Adrenal gland (tissue), 9 donors: ENCODE measurements at regions not wholly inside any gene's neighbourhood (a gene's known extent, or its start where the extent isn't known, plus 50 kb on each side); places are given as distances from the start of the nearest gene placed in this dataset.

Experiments
- DNase-seq, 7 donors: peaks; one replicate each; pipeline ENCODE4 v3.0.0-alpha.2; 2019 to 2020
- H3K27ac ChIP-seq, 5 donors: fragments of 200-600 bp; sonication (generic) in 4 of 5; 1 replicate in 3 of 5; 2 replicates in 2 of 5; pipeline versions ENCODE4 v1.5.1 to v1.8.0; 2016 to 2020; ENCODE audit warnings: mild to moderate bottlenecking in 1 of 5
- H3K27me3 ChIP-seq: fragments of 200-600 bp; 2 replicates; pipeline ENCODE4 v1.8.0; 2021
- H3K36me3 ChIP-seq, 2 donors: fragments of 200-600 bp; replicated peaks in 1 of 2; 1 replicate in 1 of 2; 2 replicates in 1 of 2; pipeline versions ENCODE4 v1.5.1 to v1.8.0; 2018 to 2022
- H3K4me1 ChIP-seq, 2 donors: fragments of 200-600 bp; replicated peaks in 1 of 2; 1 replicate in 1 of 2; 2 replicates in 1 of 2; pipeline versions ENCODE4 v1.5.1 to v1.8.0; 2018 to 2021
- H3K4me3 ChIP-seq, 4 donors: fragments of 200-600 bp; sonication (generic) in 3 of 4; one replicate each; pipeline ENCODE4 v1.5.1; 2016 to 2018
- H3K9me3 ChIP-seq, 3 donors: fragments of 200-600 bp; sonication (generic) in 1 of 3; replicated peaks in 1 of 3; 1 replicate in 2 of 3; 2 replicates in 1 of 3; pipeline versions ENCODE4 v1.5.1 to v1.8.0; 2016 to 2021
- POLR2A ChIP-seq, 2 donors: fragments of 450-650 bp; IDR thresholded peaks; one replicate each; pipeline ENCODE4 v1.6.1; 2017; ENCODE audit warnings: antibody characterized with exemption in 2 of 2, mild to moderate bottlenecking in 2 of 2, moderate library complexity in 1 of 2
- WGBS, 4 donors: extraction: QIAGEN DNeasy Blood & Tissue Kit in 2 of 4; methylation state at CpG; one replicate each; pipeline versions ENCODE4 v1.1.5 to v1.1.7; 2013 to 2017; 5-methylcytosine and 5-hydroxymethylcytosine counted together
- intact Hi-C, 2 donors: fragments of 100-400 bp; cut with DNase I; formaldehyde crosslinking; loops; one replicate each; pipeline versions ENCODE4 v1.14.1 to v1.15.0; 2022 to 2023
- TF ChIP-seq, protein P1 (sequence below), 6 experiments: fragments of 450-650 bp in 4 of 6; fragments of 200-600 bp in 2 of 6; sonication (generic) in 1 of 6; IDR thresholded peaks; 1 replicate in 5 of 6; 2 replicates in 1 of 6; pipeline versions ENCODE4 v1.5.1 to v1.8.0; 2016 to 2021; ENCODE audit warnings: antibody characterized with exemption in 6 of 6, mild to moderate bottlenecking in 2 of 6, moderate library complexity in 1 of 6
- donor health status: healthy with polysubstance abuse.
- donor health status: Bipolar disorder and iron deficiency.
- donor health status: DM: yes; HTN: yes; CAD: no.
- donor health status: DM: no; HTN: no; CAD: no.
- donor health status: DM: no; HTN: no; CAD: no.

DNA sequence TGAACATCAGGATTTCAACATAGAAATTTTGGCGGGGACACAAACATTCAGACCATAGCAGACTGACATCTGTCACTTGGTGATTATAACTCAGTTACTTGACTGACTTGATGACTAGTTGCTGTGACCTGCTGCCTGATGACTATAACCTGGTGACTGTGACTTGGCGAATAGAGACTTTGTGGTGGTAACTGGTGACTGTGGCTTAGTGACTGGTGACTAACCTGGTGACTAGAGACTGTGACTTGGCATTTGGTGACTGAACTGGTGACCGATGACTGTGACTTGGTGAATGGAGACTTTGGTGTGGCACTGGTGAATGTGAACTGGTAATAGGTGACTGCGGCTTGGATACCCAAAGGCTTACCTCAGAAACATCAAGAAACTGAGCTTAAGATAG is 563.1 kb upstream of the FAM98A start:
- no peak overlapping the region for H3K27ac ChIP-seq
- no peak overlapping the region for H3K4me3 ChIP-seq
- WGBS, 4 donors: 81 to 92% (median 88%) methylated on average over 4 of the region's 4 CpGs
- H3K4me1 ChIP-seq: no peaks in the 10 kb centered on the region
- H3K27me3 ChIP-seq: no peaks in the 10 kb centered on the region
- no peaks in the 10 kb centered on the region for H3K36me3 ChIP-seq
- DNase-seq: no peak
- TF ChIP-seq, protein P1, sequence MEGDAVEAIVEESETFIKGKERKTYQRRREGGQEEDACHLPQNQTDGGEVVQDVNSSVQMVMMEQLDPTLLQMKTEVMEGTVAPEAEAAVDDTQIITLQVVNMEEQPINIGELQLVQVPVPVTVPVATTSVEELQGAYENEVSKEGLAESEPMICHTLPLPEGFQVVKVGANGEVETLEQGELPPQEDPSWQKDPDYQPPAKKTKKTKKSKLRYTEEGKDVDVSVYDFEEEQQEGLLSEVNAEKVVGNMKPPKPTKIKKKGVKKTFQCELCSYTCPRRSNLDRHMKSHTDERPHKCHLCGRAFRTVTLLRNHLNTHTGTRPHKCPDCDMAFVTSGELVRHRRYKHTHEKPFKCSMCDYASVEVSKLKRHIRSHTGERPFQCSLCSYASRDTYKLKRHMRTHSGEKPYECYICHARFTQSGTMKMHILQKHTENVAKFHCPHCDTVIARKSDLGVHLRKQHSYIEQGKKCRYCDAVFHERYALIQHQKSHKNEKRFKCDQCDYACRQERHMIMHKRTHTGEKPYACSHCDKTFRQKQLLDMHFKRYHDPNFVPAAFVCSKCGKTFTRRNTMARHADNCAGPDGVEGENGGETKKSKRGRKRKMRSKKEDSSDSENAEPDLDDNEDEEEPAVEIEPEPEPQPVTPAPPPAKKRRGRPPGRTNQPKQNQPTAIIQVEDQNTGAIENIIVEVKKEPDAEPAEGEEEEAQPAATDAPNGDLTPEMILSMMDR (IDR thresholded peaks at IDR 0.05): no peak
- no peaks in the 10 kb centered on the region for H3K9me3 ChIP-seq
- intact Hi-C loops: no loop called here

DNA sequence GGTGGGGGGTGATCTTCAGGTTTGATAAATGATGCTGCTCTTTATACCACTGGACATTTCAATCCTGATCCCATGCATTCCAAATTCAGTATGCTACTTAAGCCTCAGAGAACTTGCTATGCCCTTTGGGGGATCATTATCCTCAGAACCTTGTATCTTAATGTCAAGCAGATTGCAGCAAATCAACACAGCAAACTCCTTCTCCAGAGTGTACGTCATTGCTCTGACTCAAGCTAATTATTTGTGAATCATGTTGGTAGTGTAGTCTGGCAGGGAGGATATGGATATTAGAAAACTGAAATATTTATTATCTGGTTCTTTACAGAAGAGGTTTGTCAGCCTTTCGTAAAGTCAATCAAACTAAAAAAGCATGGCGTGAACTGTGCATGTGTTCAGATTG is 562.5 kb upstream of the FAM98A start:
- 69 to 74% (median 74%) methylated on average over 3 of the region's 3 CpGs for WGBS, 4 donors
- TF ChIP-seq POLR2A (IDR thresholded peaks at IDR 0.05): no peak
- TF ChIP-seq, protein P1 (IDR thresholded peaks at IDR 0.05): no peak

GRCh38 chr2:34159901-34160300 is 560.8 kb upstream of the FAM98A start:
- no peaks in the 10 kb centered on the region for H3K4me1 ChIP-seq
- H3K27ac ChIP-seq: no peak overlapping the region
- no peaks in the 10 kb centered on the region for H3K36me3 ChIP-seq
- DNase-seq: no peak
- no peaks in the 10 kb centered on the region for H3K27me3 ChIP-seq
- TF ChIP-seq POLR2A (IDR thresholded peaks at IDR 0.05): no peak
- TF ChIP-seq, protein P1 (IDR thresholded peaks at IDR 0.05): no peak
- 86 to 97% (median 90%) methylated on average over 2 of the region's 2 CpGs for WGBS, 4 donors
- H3K4me3 ChIP-seq: no peak overlapping the region
- H3K9me3 ChIP-seq: no peaks in the 10 kb centered on the region
- intact Hi-C loops: no loop called here

More for the DNA sequence above, 562.5 kb upstream of the FAM98A start:
- Histone ChIP-seq H3K27ac (no peak overlapping the region), H3K9me3 (no peaks in the 10 kb centered on the region), H3K27me3 (no peaks in the 10 kb centered on the region), H3K36me3 (no peaks in the 10 kb centered on the region), H3K4me3 (no peak overlapping the region), H3K4me1 (no peaks in the 10 kb centered on the region)
- no peak for DNase-seq
- intact Hi-C loops: no loop called here

DNA sequence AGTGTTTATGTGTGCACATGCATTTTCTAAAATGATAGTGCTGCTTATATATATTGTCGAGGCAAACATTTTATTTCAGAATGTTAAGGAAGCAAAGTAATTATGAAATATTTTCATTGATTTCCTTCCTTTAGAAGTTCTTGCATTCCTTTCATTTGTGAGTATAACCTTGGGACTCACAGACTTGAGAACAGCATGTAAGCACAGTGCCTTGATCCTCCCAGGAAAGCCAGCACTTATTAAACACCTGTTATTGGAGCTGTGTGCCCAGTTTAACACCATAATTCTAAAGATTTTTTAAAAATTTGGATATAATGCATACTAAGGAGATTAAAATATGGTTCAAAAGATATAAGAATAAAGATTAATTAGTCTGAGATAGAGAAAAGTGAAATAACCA is 554.4 kb upstream of the FAM98A start:
- TF ChIP-seq, protein P1 (IDR thresholded peaks at IDR 0.05): no peak
- no peak for TF ChIP-seq POLR2A (IDR thresholded peaks at IDR 0.05)
- Histone ChIP-seq H3K27me3 (no peaks in the 10 kb centered on the region), H3K4me1 (no peaks in the 10 kb centered on the region), H3K9me3 (no peaks in the 10 kb centered on the region), H3K36me3 (no peaks in the 10 kb centered on the region), H3K27ac (no peak overlapping the region), H3K4me3 (no peak overlapping the region)
- WGBS, 4 donors: 46 to 61% (median 59%) methylated on average over 1 of the region's 1 CpG
- DNase-seq: no peak
- intact Hi-C loops: no loop called here
